Right atrium auricular region (tissue), 2 donors: ENCODE measurements at regions not wholly inside any gene's neighbourhood (a gene's known extent, or its start where the extent isn't known, plus 50 kb on each side); places are given as distances from the start of the nearest gene placed in this dataset.

Experiments
- DNase-seq: peaks from one replicate; pipeline ENCODE4 v3.0.0-alpha.2; 2019; ENCODE audit warnings: low spot score
- H3K27ac ChIP-seq, 2 donors: fragments of 200-600 bp; sonication (generic); 1 replicate in 1 of 2; 2 replicates in 1 of 2; pipeline ENCODE4 v1.5.1; 2016 to 2019
- H3K27me3 ChIP-seq, 2 donors: fragments of 200-600 bp; sonication (generic); one replicate each; pipeline versions ENCODE4 v1.5.1 to v1.6.0; 2017 to 2019
- H3K36me3 ChIP-seq: fragments of 200-600 bp; sonication (generic); one replicate; pipeline ENCODE4 v1.5.1; 2016
- H3K4me1 ChIP-seq, 2 donors: fragments of 200-600 bp; sonication (generic); one replicate each; pipeline versions ENCODE4 v1.5.1 to v1.6.0; 2017 to 2019
- H3K4me3 ChIP-seq, 2 donors: fragments of 200-600 bp; sonication (generic); 1 replicate in 1 of 2; 2 replicates in 1 of 2; pipeline ENCODE4 v1.5.1; 2017 to 2019; ENCODE audit warnings: mild to moderate bottlenecking in 1 of 2, moderate library complexity in 1 of 2
- H3K9me3 ChIP-seq, 2 donors: fragments of 200-600 bp; sonication (generic); one replicate each; pipeline ENCODE4 v1.5.1; 2019
- TF ChIP-seq, protein P1 (sequence below), 2 donors: fragments of 200-600 bp; sonication (generic); IDR thresholded peaks; one replicate each; pipeline ENCODE4 v1.5.1; 2019; ENCODE audit warnings: antibody characterized with exemption in 2 of 2

GRCh38 chr5:96149546-96149945 is 187.9 kb upstream of the ELL2 start:
- Histone ChIP-seq H3K36me3 (no peaks in the 10 kb centered on the region), H3K27me3 (no peaks in the 10 kb centered on the region), H3K9me3 (no peaks in the 10 kb centered on the region), H3K4me3 (no peak overlapping the region), H3K27ac (no peak overlapping the region), H3K4me1 (no peaks in the 10 kb centered on the region)
- TF ChIP-seq, protein P1, sequence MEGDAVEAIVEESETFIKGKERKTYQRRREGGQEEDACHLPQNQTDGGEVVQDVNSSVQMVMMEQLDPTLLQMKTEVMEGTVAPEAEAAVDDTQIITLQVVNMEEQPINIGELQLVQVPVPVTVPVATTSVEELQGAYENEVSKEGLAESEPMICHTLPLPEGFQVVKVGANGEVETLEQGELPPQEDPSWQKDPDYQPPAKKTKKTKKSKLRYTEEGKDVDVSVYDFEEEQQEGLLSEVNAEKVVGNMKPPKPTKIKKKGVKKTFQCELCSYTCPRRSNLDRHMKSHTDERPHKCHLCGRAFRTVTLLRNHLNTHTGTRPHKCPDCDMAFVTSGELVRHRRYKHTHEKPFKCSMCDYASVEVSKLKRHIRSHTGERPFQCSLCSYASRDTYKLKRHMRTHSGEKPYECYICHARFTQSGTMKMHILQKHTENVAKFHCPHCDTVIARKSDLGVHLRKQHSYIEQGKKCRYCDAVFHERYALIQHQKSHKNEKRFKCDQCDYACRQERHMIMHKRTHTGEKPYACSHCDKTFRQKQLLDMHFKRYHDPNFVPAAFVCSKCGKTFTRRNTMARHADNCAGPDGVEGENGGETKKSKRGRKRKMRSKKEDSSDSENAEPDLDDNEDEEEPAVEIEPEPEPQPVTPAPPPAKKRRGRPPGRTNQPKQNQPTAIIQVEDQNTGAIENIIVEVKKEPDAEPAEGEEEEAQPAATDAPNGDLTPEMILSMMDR (IDR thresholded peaks at IDR 0.05): no peak
- no peak for DNase-seq

- no peak overlapping the region for H3K4me3 ChIP-seq
- no peaks in the 10 kb centered on the region for H3K9me3 ChIP-seq
- TF ChIP-seq, protein P1 (IDR thresholded peaks at IDR 0.05): no peak
- H3K4me1 ChIP-seq: no peaks in the 10 kb centered on the region
- H3K27me3 ChIP-seq: no peaks in the 10 kb centered on the region
- DNase-seq: no peak
- no peak overlapping the region for H3K27ac ChIP-seq
- H3K36me3 ChIP-seq: no peaks in the 10 kb centered on the region
Observed at GRCh38 chr5:96149021-96149420, 187.4 kb upstream of the ELL2 start.

- TF ChIP-seq, protein P1 (IDR thresholded peaks at IDR 0.05): no peak
- no peaks in the 10 kb centered on the region for H3K27me3 ChIP-seq
- H3K4me3 ChIP-seq: no peak overlapping the region
- no peaks in the 10 kb centered on the region for H3K36me3 ChIP-seq
- H3K4me1 ChIP-seq: no peaks in the 10 kb centered on the region
- no peak for DNase-seq
- no peak overlapping the region for H3K27ac ChIP-seq
- H3K9me3 ChIP-seq: no peaks in the 10 kb centered on the region
Observed at GRCh38 chr5:96148376-96148775, 186.7 kb upstream of the ELL2 start.

DNA sequence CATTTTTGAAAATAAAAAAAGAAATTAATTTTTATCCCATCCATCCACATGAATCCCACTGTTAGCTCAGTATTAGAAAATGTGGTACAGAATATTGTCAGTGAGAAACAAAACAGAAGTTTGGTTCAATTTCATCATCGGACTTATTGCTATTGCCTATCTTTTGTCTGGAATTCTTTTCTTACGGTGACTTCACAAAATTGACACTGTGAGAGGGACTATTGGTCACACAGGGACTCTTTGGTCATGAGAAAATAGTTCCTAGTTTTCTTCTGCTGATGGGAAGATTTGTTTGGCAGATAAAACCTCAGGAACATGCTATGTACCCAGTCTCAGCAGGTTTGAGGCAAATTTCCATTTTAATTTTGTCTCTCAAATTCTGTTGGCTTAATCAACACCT is 186.2 kb upstream of the ELL2 start:
- Histone ChIP-seq H3K27ac (no peak overlapping the region), H3K4me1 (no peaks in the 10 kb centered on the region), H3K4me3 (no peak overlapping the region), H3K36me3 (no peaks in the 10 kb centered on the region), H3K9me3 (no peaks in the 10 kb centered on the region), H3K27me3 (no peaks in the 10 kb centered on the region)
- DNase-seq: no peak
- TF ChIP-seq, protein P1 (IDR thresholded peaks at IDR 0.05): no peak

- Histone ChIP-seq H3K27ac (no peak overlapping the region), H3K36me3 (no peaks in the 10 kb centered on the region), H3K4me1 (no peaks in the 10 kb centered on the region), H3K9me3 (no peaks in the 10 kb centered on the region), H3K27me3 (no peaks in the 10 kb centered on the region), H3K4me3 (no peak overlapping the region)
- DNase-seq: no peak
- TF ChIP-seq, protein P1 (IDR thresholded peaks at IDR 0.05): no peak
Observed at GRCh38 chr5:96146675-96147074, 185.0 kb upstream of the ELL2 start.

DNA sequence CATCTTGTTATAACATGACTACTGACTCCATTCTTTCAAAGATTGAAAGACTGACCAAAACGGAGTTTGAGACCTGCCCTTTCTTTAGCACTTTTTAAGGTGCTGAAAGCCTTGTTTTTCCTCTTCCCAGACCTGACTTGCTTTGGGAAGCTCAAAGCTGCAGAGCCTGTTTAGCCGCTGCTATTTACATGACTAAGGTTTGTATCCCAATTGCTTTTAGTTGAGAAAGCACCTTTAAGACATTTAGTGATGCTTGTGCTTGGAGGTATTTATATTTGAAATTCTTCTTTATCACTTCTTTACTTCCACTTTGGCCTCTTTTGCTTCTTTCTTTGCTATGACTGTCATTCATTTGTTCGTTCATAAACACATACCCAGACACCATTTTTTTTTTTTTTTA is 182.6 kb upstream of the ELL2 start:
- Histone ChIP-seq H3K27me3 (no peaks in the 10 kb centered on the region), H3K4me1 (peaks cover 0 to 9% of the 10 kb centered on the region in 2 donors), H3K4me3 (no peak overlapping the region), H3K9me3 (no peaks in the 10 kb centered on the region), H3K36me3 (no peaks in the 10 kb centered on the region), H3K27ac (no peak overlapping the region)
- DNase-seq: no peak
- TF ChIP-seq, protein P1 (IDR thresholded peaks at IDR 0.05): no peak
